DOHH2 (cell line): ENCODE measurements at regions not wholly inside any gene's neighbourhood (a gene's known extent, or its start where the extent isn't known, plus 50 kb on each side); places are given as distances from the start of the nearest gene placed in this dataset.

Experiments used
- H3F3A ChIP-seq: fragments of 200-600 bp; sonication (generic), shearing (Covaris generic); 2 replicates; pipeline ENCODE4 v1.6.0; 2016; ENCODE audit warnings: antibody characterized with exemption, mild to moderate bottlenecking; ENCODE audit not compliant: control insufficient read depth, insufficient read depth
- H3K27ac ChIP-seq: fragments of 200-600 bp; sonication (generic); 2 replicates; pipeline ENCODE4 v1.5.1; 2014; ENCODE audit warnings: low read depth, mild to moderate bottlenecking, low read length, moderate library complexity
- H3K27me3 ChIP-seq: fragments of 200-600 bp; sonication (generic); 2 replicates; pipeline ENCODE4 v1.6.1; 2014; ENCODE audit warnings: mild to moderate bottlenecking, low read length, mixed read lengths; ENCODE audit not compliant: control insufficient read depth
- H3K36me3 ChIP-seq: fragments of 200-600 bp; sonication (generic); 2 replicates; pipeline ENCODE4 v1.6.1; 2014; ENCODE audit warnings: mild to moderate bottlenecking, low read length, moderate library complexity, mixed read lengths; ENCODE audit not compliant: control insufficient read depth
- H3K4me1 ChIP-seq: fragments of 200-600 bp; sonication (generic); 2 replicates; pipeline ENCODE4 v1.6.1; 2014; ENCODE audit warnings: mild to moderate bottlenecking, low read length, mixed read lengths; ENCODE audit not compliant: control insufficient read depth
- H3K4me2 ChIP-seq: fragments of 200-600 bp; sonication (generic); 2 replicates; pipeline ENCODE4 v1.6.0; 2014; ENCODE audit warnings: mild to moderate bottlenecking, low read length, moderate library complexity
- H3K4me3 ChIP-seq: fragments of 200-600 bp; sonication (generic); 2 replicates; pipeline ENCODE4 v1.5.1; 2014; ENCODE audit warnings: mild to moderate bottlenecking, low read length, mixed read lengths
- H3K79me2 ChIP-seq: fragments of 200-600 bp; sonication (generic); 2 replicates; pipeline ENCODE4 v1.6.1; 2014; ENCODE audit warnings: mild to moderate bottlenecking, low read length, mixed read lengths; ENCODE audit not compliant: control insufficient read depth
- H3K9me2 ChIP-seq: fragments of 200-600 bp; sonication (generic); replicated peaks from 2 replicates; pipeline ENCODE4 v1.6.1; 2014; ENCODE audit warnings: mild to moderate bottlenecking, low read length, mixed read lengths; ENCODE audit not compliant: control insufficient read depth
- H3K9me3 ChIP-seq: fragments of 200-600 bp; sonication (generic); 2 replicates; pipeline ENCODE4 v1.6.1; 2014; ENCODE audit warnings: antibody characterized with exemption, low read length, mixed read lengths; ENCODE audit not compliant: control insufficient read depth, insufficient read depth
- H4K20me1 ChIP-seq: fragments of 200-600 bp; sonication (generic); 2 replicates; pipeline ENCODE4 v1.6.0; 2014; ENCODE audit warnings: low read depth, mild to moderate bottlenecking, antibody characterized with exemption, low read length, moderate library complexity; ENCODE audit not compliant: control insufficient read depth, insufficient read depth
- CTCF ChIP-seq: fragments of 200-600 bp; sonication (generic); IDR thresholded peaks from one replicate; pipeline ENCODE4 v1.5.1; 2014; ENCODE audit warnings: antibody characterized with exemption, mild to moderate bottlenecking, low read depth, low read length; ENCODE audit not compliant: poor library complexity, severe bottlenecking
- EZH2phosphoT487 ChIP-seq: fragments of 200-600 bp; sonication (generic); IDR thresholded peaks from 2 replicates; pipeline ENCODE4 v1.6.1; 2017; ENCODE audit warnings: borderline replicate concordance, mild to moderate bottlenecking, antibody characterized with exemption, low read length, moderate library complexity, mixed read lengths

- no peaks in the 10 kb centered on the region for H4K20me1 ChIP-seq
- H3K36me3 ChIP-seq = no peaks in the 10 kb centered on the region
- no peaks in the 10 kb centered on the region for H3F3A ChIP-seq
- no peaks in the 10 kb centered on the region for H3K79me2 ChIP-seq
- H3K27ac ChIP-seq = no peak overlapping the region
- TF ChIP-seq CTCF = no peak
- TF ChIP-seq EZH2phosphoT487 = no peak
- H3K4me1 ChIP-seq = no peaks in the 10 kb centered on the region
- H3K9me2 ChIP-seq = no peaks in the 10 kb centered on the region
- H3K4me3 ChIP-seq = no peak overlapping the region
- no peaks in the 10 kb centered on the region for H3K27me3 ChIP-seq
- no peaks in the 10 kb centered on the region for H3K9me3 ChIP-seq
- H3K4me2 ChIP-seq = no peak overlapping the region
These were observed 207.4 kb upstream of the JADE1 start for GRCh38 chr4:128601991-128602695.

GRCh38 chr4:128600996-128601871, 208.3 kb upstream of the JADE1 start:
- Histone ChIP-seq H3K4me3 (no peak overlapping the region), H3K9me2 (no peaks in the 10 kb centered on the region), H3F3A (no peaks in the 10 kb centered on the region), H3K4me1 (no peaks in the 10 kb centered on the region), H3K36me3 (no peaks in the 10 kb centered on the region), H3K79me2 (no peaks in the 10 kb centered on the region), H3K27me3 (no peaks in the 10 kb centered on the region), H4K20me1 (no peaks in the 10 kb centered on the region), H3K27ac (no peak overlapping the region), H3K4me2 (no peak overlapping the region), H3K9me3 (no peaks in the 10 kb centered on the region)
- TF ChIP-seq CTCF = no peak
- no peak for TF ChIP-seq EZH2phosphoT487

GRCh38 chr4:128600410-128600809, 209.1 kb upstream of the JADE1 start:
- TF ChIP-seq EZH2phosphoT487 = no peak
- Histone ChIP-seq H3F3A (no peaks in the 10 kb centered on the region), H3K9me3 (no peaks in the 10 kb centered on the region), H3K9me2 (no peaks in the 10 kb centered on the region), H3K79me2 (no peaks in the 10 kb centered on the region), H3K27ac (no peak overlapping the region), H4K20me1 (no peaks in the 10 kb centered on the region), H3K36me3 (no peaks in the 10 kb centered on the region), H3K4me2 (no peak overlapping the region), H3K4me1 (no peaks in the 10 kb centered on the region), H3K27me3 (no peaks in the 10 kb centered on the region), H3K4me3 (no peak overlapping the region)

- Histone ChIP-seq H3F3A (no peaks in the 10 kb centered on the region), H3K27ac (no peak overlapping the region), H3K4me1 (no peaks in the 10 kb centered on the region), H3K36me3 (no peaks in the 10 kb centered on the region), H3K4me2 (no peak overlapping the region), H4K20me1 (no peaks in the 10 kb centered on the region), H3K27me3 (no peaks in the 10 kb centered on the region), H3K9me2 (no peaks in the 10 kb centered on the region), H3K4me3 (no peak overlapping the region), H3K9me3 (no peaks in the 10 kb centered on the region), H3K79me2 (no peaks in the 10 kb centered on the region)
- TF ChIP-seq CTCF (no peak), EZH2phosphoT487 (no peak)
These were observed 212.0 kb upstream of the JADE1 start for GRCh38 chr4:128597500-128597899.
